ENCODE measurements at regions not wholly inside any gene's neighbourhood (a gene's known extent, or its start where the extent isn't known, plus 50 kb on each side); places are given as distances from the start of the nearest gene placed in this dataset.
"Not testable (repeated sequence)": the region's sequence is repeated elsewhere in the genome, so short reads cannot be mapped to it uniquely, and the experiment has no call there.

DNA sequence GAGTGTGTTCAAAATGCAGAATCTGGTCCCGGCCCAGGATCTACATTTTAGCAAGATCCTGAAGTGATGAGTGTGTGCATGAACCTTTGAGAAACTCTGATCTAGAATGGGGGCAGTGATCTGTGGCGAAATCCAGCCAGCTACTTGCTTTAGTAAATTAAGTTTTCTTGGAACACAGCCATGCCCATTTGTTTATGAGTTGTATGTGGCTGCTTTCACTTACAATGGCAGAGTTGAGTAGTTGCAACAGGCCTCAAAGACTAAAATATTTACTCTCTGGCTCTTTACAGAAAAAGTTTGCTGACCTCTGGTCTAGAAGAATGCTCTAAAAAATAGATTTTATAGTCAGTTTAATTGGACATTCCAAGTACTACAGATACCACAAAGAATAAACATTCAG is 588.3 kb downstream of the BNC2 start:
- H3K9me3 Mint-ChIP-seq: peaks cover 7% of the 10 kb centered on the region
- DNase-seq (ENCODE audit: low spot score in 2 of 2): no peak

DNA sequence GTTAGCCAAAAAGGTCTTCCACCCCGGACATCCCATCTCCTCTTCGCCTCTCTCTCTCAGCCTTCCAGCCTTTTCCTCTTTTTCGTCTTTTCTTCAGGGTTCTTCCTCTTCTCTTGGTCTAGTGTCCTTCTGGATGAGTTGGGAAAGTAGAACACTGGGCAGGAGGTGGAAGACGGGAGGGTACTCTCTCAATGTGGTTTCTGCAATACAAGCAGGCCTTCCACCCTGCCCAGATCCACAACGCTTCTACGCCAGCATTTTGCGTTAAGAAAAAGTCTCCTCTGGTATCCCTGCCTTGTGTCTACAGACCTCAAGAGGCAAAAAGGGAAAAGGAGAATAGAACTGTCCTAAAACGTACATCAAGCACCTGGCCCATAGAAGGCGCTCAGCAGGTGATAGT is 587.8 kb downstream of the BNC2 start:
- H3K27ac Mint-ChIP-seq: no peak overlapping the region

More for the DNA sequence above, 588.3 kb downstream of the BNC2 start:
- Mint-ChIP-seq H3K27ac (no peak overlapping the region), H3K36me3 (no peaks in the 10 kb centered on the region), H3K4me1 (no peaks in the 10 kb centered on the region), H3K4me3 (no peak overlapping the region)
- ATAC-seq: no peak

DNA sequence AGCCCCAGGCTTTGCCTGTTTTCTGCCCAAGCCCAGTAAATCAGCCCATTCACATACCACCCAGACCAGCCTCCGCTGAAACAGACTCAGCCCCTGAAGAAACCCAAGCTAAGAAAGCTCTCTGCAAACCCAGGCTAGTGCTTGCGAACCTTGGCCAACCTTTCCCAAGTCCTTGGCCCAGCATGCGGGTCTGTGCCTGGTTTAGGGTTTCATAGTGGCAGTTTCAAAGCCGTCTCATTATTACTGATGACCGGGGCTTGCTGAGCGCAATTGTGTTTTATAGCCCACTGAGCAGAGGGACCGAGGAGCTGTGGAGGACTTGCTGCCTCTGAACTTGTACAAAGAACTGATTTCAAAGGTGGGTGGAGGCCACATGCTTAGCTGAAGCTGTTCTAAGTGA is 584.3 kb downstream of the BNC2 start:
- DNase-seq (ENCODE audit: low spot score in 2 of 2) (no peak), ATAC-seq (no peak)
- Mint-ChIP-seq H3K4me1 (no peaks in the 10 kb centered on the region), H3K36me3 (no peaks in the 10 kb centered on the region), H3K9me3 (peaks cover 7% of the 10 kb centered on the region), H3K4me3 (no peak overlapping the region), H3K27ac (no peak overlapping the region)

More for the DNA sequence above, 587.8 kb downstream of the BNC2 start:
- DNase-seq (ENCODE audit: low spot score in 2 of 2) (no peak), ATAC-seq (no peak)
- Mint-ChIP-seq H3K4me1 (no peaks in the 10 kb centered on the region), H3K9me3 (peaks cover 7% of the 10 kb centered on the region), H3K4me3 (no peak overlapping the region), H3K36me3 (no peaks in the 10 kb centered on the region)

DNA sequence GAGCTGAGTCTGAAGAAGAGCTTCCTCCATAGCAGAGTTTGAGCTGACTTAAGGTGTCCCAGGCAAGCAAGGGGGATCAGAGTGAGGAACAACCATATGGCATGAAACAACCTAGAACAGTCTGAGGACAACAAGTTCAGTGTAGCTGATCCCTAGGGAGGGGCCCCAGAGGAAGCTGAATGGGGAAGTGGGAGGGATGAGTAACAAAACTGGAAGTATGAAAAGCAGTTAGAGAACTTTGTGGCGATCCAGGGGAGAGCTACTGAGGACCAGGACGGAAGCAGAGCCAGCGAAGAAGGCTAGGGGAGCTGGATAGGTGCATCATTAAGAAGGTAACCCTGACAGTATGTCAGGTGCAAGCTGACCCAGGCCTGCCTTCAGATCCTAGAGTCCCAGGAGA is 580.8 kb downstream of the BNC2 start:
- H3K4me3 Mint-ChIP-seq: no peak overlapping the region
- no peaks in the 10 kb centered on the region for H3K36me3 Mint-ChIP-seq
- ATAC-seq (no peak), DNase-seq (ENCODE audit: low spot score in 2 of 2) (no peak)
- H3K4me1 Mint-ChIP-seq: no peaks in the 10 kb centered on the region
- H3K27ac Mint-ChIP-seq: no peak overlapping the region
- peaks cover 5% of the 10 kb centered on the region for H3K9me3 Mint-ChIP-seq

DNA sequence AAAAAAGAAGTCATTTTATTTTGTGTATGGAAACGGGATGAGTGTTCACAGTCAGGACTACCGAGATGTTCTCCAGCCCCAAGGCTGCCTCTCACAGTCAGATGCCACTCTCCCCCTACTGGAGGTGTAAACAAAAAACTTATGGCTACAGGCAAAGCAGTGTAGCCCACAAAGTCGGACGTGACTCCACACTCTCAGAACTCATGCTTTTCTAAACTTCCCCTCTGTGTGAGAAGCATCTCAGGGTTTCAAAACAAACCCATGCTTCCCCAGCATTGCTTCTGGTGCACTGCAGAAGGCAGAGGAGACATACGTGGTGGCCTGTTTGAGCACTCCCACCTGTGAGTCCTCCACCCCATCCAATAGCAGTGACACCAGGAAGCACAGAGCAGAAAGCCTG is 580.3 kb downstream of the BNC2 start:
- Mint-ChIP-seq H3K9me3 (peaks cover 5% of the 10 kb centered on the region), H3K4me3 (no peak overlapping the region), H3K27ac (no peak overlapping the region), H3K36me3 (no peaks in the 10 kb centered on the region), H3K4me1 (no peaks in the 10 kb centered on the region)
- ATAC-seq (no peak), DNase-seq (ENCODE audit: low spot score in 2 of 2) (no peak)

DNA sequence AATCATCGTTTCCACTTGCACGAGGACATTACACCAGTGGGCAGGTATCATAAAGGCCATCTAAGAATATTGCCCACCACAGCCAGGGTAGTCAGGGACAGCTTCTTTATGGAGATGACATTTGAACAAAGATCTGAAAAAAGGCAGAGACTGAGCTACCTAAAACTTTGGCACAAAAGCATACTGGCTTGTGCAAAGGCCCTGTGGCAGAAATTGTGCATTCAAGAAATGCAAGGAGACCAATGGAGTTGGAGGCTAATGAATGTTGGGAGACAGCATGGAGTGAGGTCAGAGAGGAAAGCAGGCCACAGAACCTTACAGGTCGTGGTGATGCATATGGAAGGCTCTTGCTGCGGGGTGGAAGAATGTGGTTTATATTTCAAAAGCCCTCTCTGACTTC is 578.5 kb downstream of the BNC2 start:
- no peak overlapping the region for H3K27ac Mint-ChIP-seq
- no peak for DNase-seq (ENCODE audit: low spot score in 2 of 2)
- H3K4me1 Mint-ChIP-seq: no peaks in the 10 kb centered on the region
- no peaks in the 10 kb centered on the region for H3K36me3 Mint-ChIP-seq
- no peaks in the 10 kb centered on the region for H3K9me3 Mint-ChIP-seq
- no peak for ATAC-seq
- no peak overlapping the region for H3K4me3 Mint-ChIP-seq

DNA sequence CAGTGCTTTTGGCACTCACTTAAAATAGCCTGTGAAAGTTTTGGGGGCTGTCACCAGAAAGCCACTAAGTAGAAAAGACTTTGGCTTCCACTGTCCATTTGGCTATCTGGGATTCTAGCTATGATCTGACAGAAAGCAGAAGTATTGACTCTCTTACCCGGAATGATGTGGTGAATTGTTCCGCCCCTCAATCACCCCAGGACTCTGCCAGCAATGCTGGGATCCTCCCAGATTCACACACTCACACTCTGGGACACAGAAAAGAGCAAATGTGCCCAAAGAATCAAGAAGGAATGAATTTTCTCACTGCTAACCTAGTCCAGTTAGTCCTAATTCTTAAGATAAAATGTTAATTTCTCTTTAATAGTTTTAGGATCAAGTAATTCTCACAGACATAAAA is 576.9 kb downstream of the BNC2 start:
- ATAC-seq: no peak
- H3K36me3 Mint-ChIP-seq: no peaks in the 10 kb centered on the region
- DNase-seq (ENCODE audit: low spot score in 2 of 2): no peak
- no peak overlapping the region for H3K4me3 Mint-ChIP-seq
- H3K27ac Mint-ChIP-seq: no peak overlapping the region
- no peaks in the 10 kb centered on the region for H3K4me1 Mint-ChIP-seq
- peaks cover 3% of the 10 kb centered on the region for H3K9me3 Mint-ChIP-seq

DNA sequence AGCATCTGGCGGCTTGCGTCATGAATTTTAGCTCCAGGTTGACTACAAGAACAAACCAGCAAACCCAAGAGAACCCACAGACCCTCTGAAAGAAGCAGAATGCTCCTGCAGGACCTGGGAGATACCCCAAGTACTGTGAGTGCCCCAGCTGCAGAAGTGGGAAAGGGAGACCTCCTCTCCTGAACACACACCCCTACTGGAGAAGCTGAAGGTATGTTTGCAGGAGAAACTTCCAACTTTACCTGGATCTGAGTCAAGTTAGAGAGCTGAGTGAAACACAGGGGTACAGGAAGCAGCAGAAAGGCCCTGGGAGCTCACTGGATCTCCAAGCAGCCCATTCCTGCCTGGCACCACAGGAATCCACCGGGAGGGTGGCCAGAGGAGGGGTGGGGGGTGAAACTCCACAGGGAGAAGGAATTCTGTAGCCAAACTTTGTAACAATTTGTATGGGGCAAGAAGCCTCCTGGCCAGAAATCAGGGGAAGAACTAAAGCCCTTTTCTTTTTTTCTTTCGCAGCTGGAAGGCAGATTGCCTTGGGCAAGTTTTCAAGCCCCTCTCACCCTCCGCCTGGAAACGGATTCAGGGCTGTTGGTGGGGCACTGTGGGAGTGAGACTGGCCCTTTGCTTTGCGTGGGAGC is 576.2 kb downstream of the BNC2 start:
- H3K36me3 Mint-ChIP-seq: no peaks in the 10 kb centered on the region
- H3K4me3 Mint-ChIP-seq: no peak overlapping the region
- no peaks in the 10 kb centered on the region for H3K4me1 Mint-ChIP-seq
- peaks cover 3% of the 10 kb centered on the region for H3K9me3 Mint-ChIP-seq
- DNase-seq (ENCODE audit: low spot score in 2 of 2) (no peak), ATAC-seq (no peak)
- no peak overlapping the region for H3K27ac Mint-ChIP-seq

DNA sequence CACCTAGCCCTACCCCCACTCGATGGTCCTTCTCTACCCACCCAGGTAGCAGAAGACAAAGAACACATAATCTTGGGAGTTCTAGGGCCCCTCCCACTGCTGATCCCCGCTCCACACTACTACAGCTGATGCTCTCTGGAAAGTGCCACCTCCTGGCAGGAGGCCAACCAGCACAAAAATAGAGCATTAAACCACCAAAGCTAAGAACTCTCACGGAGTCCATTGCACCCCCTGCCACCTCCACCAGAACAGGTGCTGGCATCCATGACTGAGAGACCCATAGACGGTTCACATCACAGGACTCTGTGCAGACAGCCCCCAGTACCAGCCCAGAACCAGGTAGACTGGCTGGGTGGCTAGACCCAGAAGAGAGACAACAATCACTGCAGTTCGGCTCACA is 575.5 kb downstream of the BNC2 start:
- ATAC-seq; DNase-seq (ENCODE audit: low spot score in 2 of 2); H3K9me3 Mint-ChIP-seq; H3K36me3 Mint-ChIP-seq; H3K27ac Mint-ChIP-seq; H3K4me3 Mint-ChIP-seq; H3K4me1 Mint-ChIP-seq: not testable (repeated sequence)

DNA sequence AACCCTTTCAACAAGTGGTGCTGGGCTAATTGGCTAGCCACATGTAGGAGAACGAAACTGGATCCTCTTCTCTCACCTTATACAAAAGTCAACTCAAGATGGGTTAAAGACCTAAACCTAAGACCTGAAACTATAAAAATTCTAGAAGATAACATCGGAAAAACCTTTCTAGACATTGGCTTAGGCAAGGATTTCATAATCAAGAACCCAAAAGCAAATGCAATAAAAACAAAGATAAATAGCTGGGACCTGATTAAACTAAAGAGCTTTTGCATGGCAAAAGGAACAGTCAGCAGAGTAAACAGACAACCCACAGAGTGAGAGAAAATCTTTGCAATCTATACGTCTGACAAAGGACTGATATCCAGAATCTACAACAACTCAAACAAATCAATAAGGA is 571.1 kb downstream of the BNC2 start:
- H3K27ac Mint-ChIP-seq; H3K4me3 Mint-ChIP-seq; H3K4me1 Mint-ChIP-seq; DNase-seq (ENCODE audit: low spot score in 2 of 2); ATAC-seq; H3K36me3 Mint-ChIP-seq: not testable (repeated sequence)
- H3K9me3 Mint-ChIP-seq: peaks cover 15% of the 10 kb centered on the region

DNA sequence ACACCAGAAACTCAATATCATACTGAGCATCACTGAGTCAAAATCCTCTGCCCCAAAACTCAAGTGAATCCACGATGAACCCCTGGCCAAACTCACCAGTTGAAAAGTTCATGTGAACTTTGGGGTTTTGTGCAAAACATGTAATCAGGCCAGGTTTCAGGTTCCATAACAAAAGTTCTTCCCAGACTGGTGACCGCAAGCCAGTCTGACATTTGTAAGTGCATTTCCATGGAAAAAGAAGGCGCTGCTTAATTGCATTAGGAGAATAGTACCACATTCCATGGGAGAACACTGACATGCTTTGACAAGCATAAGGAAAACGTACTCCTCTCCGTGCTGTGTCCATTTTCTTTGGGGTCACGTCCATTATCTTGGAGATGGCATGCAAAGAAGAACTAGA is 567.0 kb downstream of the BNC2 start:
- ATAC-seq: no peak
- Mint-ChIP-seq H3K4me3 (no peak overlapping the region), H3K36me3 (no peaks in the 10 kb centered on the region), H3K4me1 (no peaks in the 10 kb centered on the region), H3K9me3 (peaks cover 12% of the 10 kb centered on the region), H3K27ac (no peak overlapping the region)
- DNase-seq (ENCODE audit: low spot score in 2 of 2): no peak

DNA sequence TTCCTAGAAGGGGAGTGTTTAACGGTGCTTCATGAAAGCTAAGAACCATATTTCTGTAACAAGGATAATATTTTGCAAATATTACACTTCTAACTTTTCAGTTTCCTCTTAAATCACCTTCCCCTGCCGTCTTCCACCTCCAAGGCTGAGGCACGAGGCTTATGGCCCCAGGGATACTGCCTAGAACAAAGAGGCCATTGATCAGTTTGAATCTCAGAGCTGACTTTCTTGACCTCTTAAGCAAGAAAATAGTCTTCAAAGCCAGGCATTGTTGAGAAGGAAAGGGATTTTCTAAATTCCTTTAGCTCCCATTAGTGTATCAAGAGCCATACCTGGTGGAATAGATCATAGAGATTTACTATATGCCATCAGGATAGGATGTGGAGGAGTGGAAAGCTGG is 566.2 kb downstream of the BNC2 start:
- ATAC-seq (no peak), DNase-seq (ENCODE audit: low spot score in 2 of 2) (no peak)
- Mint-ChIP-seq H3K36me3 (no peaks in the 10 kb centered on the region), H3K4me1 (no peaks in the 10 kb centered on the region), H3K9me3 (peaks cover 12% of the 10 kb centered on the region), H3K27ac (no peak overlapping the region), H3K4me3 (no peak overlapping the region)

DNA sequence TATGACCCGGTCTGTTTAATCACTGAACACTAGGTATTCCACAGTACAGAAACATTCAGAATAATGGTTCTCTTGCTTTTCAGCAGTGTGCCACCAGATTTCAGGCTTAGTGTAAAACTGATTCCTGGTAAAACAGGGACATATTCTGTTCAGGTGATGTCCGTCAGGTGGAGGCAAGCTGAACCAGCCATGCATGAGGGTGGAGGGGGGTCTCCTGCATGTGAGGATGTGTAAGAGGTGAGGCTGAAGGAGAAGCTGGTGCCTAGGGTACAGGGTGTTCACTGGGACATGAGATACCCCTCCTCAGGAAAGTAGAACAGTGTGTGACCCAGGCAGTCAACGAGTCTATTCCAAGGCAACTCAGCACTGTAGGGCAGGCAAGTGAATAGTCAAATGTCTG is 563.9 kb downstream of the BNC2 start:
- Mint-ChIP-seq H3K9me3 (peaks cover 6% of the 10 kb centered on the region), H3K27ac (no peak overlapping the region), H3K4me1 (no peaks in the 10 kb centered on the region), H3K36me3 (no peaks in the 10 kb centered on the region), H3K4me3 (no peak overlapping the region)
- ATAC-seq (no peak), DNase-seq (ENCODE audit: low spot score in 2 of 2) (no peak)

DNA sequence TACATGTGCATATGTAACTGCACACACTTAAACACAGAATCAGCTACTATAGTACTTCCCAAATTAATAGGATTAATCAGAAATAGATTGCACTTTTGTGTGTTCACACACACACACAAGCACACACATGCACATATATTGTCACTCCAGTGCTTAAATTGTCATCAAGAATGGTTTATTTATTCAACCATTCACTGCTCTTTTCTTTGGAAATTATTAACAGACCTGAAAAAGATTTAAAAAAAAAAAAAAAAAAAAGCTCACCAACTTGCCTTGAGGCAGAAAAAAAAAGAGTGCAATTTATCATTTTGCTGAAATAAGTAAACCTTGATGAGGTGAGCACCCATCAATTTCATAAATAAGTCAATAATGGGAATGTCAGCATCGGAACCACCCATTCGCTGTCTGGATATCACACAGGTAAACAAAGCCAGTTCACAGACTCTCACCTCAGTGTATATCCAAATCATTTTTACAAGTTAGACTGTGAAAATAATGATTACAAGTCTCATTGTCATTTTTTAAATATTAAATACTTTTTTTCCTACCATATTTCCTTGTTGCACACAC is 562.8 kb downstream of the BNC2 start:
- Mint-ChIP-seq H3K36me3 (no peaks in the 10 kb centered on the region), H3K4me1 (no peaks in the 10 kb centered on the region), H3K27ac (no peak overlapping the region), H3K4me3 (no peak overlapping the region), H3K9me3 (peaks cover 6% of the 10 kb centered on the region)
- DNase-seq (ENCODE audit: low spot score in 2 of 2) (no peak), ATAC-seq (no peak)

DNA sequence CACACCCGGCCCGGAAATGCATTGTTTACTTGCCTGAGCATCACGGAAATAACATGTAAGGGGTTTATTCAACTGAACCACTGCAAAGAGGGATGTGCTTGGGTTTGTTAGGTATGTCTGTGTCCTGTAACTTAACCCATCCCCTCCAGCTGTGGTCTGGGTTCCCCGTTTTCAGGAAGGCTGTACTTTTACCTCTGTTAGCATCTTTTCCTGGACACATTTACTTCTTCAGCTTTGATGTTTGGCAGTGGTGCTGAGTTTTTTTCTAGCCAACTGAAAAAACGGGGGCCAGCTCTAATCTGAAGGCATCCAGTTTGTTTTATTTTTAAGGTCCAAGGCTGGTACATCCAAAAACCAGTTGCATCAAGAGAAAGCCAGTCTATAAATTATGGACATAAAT is 561.8 kb downstream of the BNC2 start:
- H3K9me3 Mint-ChIP-seq: peaks cover 6% of the 10 kb centered on the region

DNA sequence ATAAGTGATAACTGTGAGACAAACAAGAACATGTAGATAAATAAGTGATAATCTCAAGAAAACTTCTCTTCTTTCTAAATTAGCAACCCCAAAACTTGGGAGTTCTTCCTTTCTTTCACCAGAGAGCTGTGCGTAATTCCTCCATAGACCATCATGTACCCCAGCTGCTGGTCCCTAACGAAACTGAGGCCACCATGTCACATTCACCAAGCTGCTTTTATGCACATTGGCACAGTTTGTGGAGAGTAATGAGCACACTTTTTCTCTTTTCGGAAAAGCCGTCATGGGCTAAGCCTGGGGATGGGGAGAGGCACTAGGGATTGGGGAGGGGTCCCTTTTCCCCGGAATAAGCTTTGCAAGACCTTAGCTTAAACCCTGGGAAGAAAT is 561.4 kb downstream of the BNC2 start:
- ATAC-seq (no peak), DNase-seq (ENCODE audit: low spot score in 2 of 2) (no peak)
- H3K9me3 Mint-ChIP-seq: peaks cover 6% of the 10 kb centered on the region
- H3K4me1 Mint-ChIP-seq: no peaks in the 10 kb centered on the region
- no peak overlapping the region for H3K27ac Mint-ChIP-seq
- H3K36me3 Mint-ChIP-seq: no peaks in the 10 kb centered on the region
- no peak overlapping the region for H3K4me3 Mint-ChIP-seq

More for the DNA sequence above, 561.8 kb downstream of the BNC2 start:
- Mint-ChIP-seq H3K27ac (no peak overlapping the region), H3K4me1 (no peaks in the 10 kb centered on the region), H3K4me3 (no peak overlapping the region), H3K36me3 (no peaks in the 10 kb centered on the region)
- DNase-seq (ENCODE audit: low spot score in 2 of 2): no peak
- no peak for ATAC-seq
